ENCODE measurements at regions not wholly inside any gene's neighbourhood (a gene's known extent, or its start where the extent isn't known, plus 50 kb on each side); places are given as distances from the start of the nearest gene placed in this dataset.
"Not testable (repeated sequence)": the region's sequence is repeated elsewhere in the genome, so short reads cannot be mapped to it uniquely, and the experiment has no call there.

GRCh38 chr1:199508072-199508471 is 519.4 kb upstream of the NR5A2 start:
- DNase-seq (ENCODE audit: low read depth in 2 of 2) = no peak

- DNase-seq (ENCODE audit: low read depth in 2 of 2) = no peak
Measured at GRCh38 chr1:199508653-199509052, 518.9 kb upstream of the NR5A2 start.

- no peak for DNase-seq (ENCODE audit: low read depth in 2 of 2)
Measured at GRCh38 chr1:199509456-199509855, 518.1 kb upstream of the NR5A2 start.

- DNase-seq (ENCODE audit: low read depth in 2 of 2) = no peak
Measured at GRCh38 chr1:199510314-199510713, 517.2 kb upstream of the NR5A2 start.

GRCh38 chr1:199512037-199512710 is 515.3 kb upstream of the NR5A2 start:
- DNase-seq (ENCODE audit: low read depth in 2 of 2) = no peak

GRCh38 chr1:199515261-199515660 is 512.2 kb upstream of the NR5A2 start:
- DNase-seq (ENCODE audit: low read depth in 2 of 2) = no peak

- DNase-seq (ENCODE audit: low read depth in 2 of 2) = no peak
Measured at GRCh38 chr1:199522338-199522737, 505.2 kb upstream of the NR5A2 start.

- DNase-seq (ENCODE audit: low read depth in 2 of 2) = no peak
Measured at GRCh38 chr1:199522936-199523335, 504.6 kb upstream of the NR5A2 start.

- no peak for DNase-seq (ENCODE audit: low read depth in 2 of 2)
Measured at GRCh38 chr1:199529324-199529723, 498.2 kb upstream of the NR5A2 start.

- not testable (repeated sequence) for DNase-seq (ENCODE audit: low read depth in 2 of 2)
Measured at GRCh38 chr1:199533361-199533760, 494.1 kb upstream of the NR5A2 start.

- DNase-seq (ENCODE audit: low read depth in 2 of 2) = peak in 1 of 2 donors; percentile 19
Measured at GRCh38 chr1:199545780-199546179, 481.7 kb upstream of the NR5A2 start.

GRCh38 chr1:199546323-199546722 is 481.2 kb upstream of the NR5A2 start:
- DNase-seq (ENCODE audit: low read depth in 2 of 2) = no peak

- DNase-seq (ENCODE audit: low read depth in 2 of 2) = no peak
Measured at GRCh38 chr1:199549421-199549820, 478.1 kb upstream of the NR5A2 start.

GRCh38 chr1:199550199-199551065 is 477.1 kb upstream of the NR5A2 start:
- peak in 1 of 2 donors; percentile 4 for DNase-seq (ENCODE audit: low read depth in 2 of 2)

- peak; percentile 50 to 72 for DNase-seq (ENCODE audit: low read depth in 2 of 2)
Measured at GRCh38 chr1:199551967-199552565, 475.4 kb upstream of the NR5A2 start.

GRCh38 chr1:199553104-199553503 is 474.4 kb upstream of the NR5A2 start:
- no peak for DNase-seq (ENCODE audit: low read depth in 2 of 2)

GRCh38 chr1:199561334-199561733 is 466.2 kb upstream of the NR5A2 start:
- no peak for DNase-seq (ENCODE audit: low read depth in 2 of 2)

GRCh38 chr1:199573047-199573446 is 454.5 kb upstream of the NR5A2 start:
- DNase-seq (ENCODE audit: low read depth in 2 of 2) = peak in 1 of 2 donors; percentile 62

- no peak for DNase-seq (ENCODE audit: low read depth in 2 of 2)
Measured at GRCh38 chr1:199574950-199575349, 452.6 kb upstream of the NR5A2 start.

- DNase-seq (ENCODE audit: low read depth in 2 of 2) = no peak
Measured at GRCh38 chr1:199580300-199580699, 447.2 kb upstream of the NR5A2 start.

- no peak for DNase-seq (ENCODE audit: low read depth in 2 of 2)
Measured at GRCh38 chr1:199585392-199585791, 442.1 kb upstream of the NR5A2 start.

GRCh38 chr1:199590708-199591107 is 436.8 kb upstream of the NR5A2 start:
- peak in 1 of 2 donors; percentile 4 for DNase-seq (ENCODE audit: low read depth in 2 of 2)
